ENCODE measurements at regions not wholly inside any gene's neighbourhood (a gene's known extent, or its start where the extent isn't known, plus 50 kb on each side); places are given as distances from the start of the nearest gene placed in this dataset.
"Not testable (repeated sequence)": the region's sequence is repeated elsewhere in the genome, so short reads cannot be mapped to it uniquely, and the experiment has no call there.

GRCh38 chr13:20311596-20311995 is 79.5 kb upstream of the GJB6 start:
- no peak for DNase-seq (ENCODE audit: low spot score)

- no peak for DNase-seq (ENCODE audit: low spot score)
Observed at GRCh38 chr13:20311022-20311421, 78.9 kb upstream of the GJB6 start.

- DNase-seq (ENCODE audit: low spot score): no peak
Observed at GRCh38 chr13:20306039-20306438, 73.9 kb upstream of the GJB6 start.

DNA sequence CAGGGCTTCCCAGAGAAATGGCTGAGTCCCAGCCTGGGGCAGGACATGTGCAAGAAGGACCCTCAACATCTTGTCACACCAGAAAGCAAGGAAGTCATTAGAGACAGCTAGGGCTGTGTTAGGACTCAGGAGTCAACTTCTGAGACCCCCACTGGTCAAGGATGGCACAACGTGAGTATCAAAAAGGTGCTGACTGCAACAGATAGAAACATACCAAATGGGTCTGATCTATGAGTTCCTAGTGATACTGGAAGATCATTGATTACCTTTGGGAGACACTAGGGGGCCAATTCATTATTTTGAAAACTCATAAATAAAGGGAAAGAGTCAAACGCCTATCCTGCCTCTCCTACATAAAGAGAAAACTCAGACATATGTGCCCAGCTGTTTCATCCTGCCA is 73.5 kb upstream of the GJB6 start:
- no peak for DNase-seq (ENCODE audit: low spot score)

DNA sequence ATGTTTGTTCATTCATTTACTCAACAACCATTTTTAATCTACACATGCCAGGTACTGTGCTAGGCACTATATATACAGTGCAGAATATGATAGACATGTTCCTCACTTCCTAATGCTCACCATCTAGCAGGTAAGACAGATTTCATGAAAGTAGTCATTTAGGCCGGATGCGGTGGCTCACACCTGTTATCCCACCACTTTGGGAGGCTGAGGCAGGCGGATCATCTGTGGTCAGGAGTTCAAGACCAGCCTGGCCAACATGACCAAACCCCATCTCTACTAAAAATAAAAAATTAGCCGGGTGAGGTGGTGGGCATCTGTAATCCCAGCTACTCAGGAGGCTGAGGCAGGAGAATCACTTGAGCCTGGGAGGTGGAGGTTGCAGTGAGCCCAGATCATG is 71.9 kb upstream of the GJB6 start:
- DNase-seq (ENCODE audit: low spot score): not testable (repeated sequence)

DNA sequence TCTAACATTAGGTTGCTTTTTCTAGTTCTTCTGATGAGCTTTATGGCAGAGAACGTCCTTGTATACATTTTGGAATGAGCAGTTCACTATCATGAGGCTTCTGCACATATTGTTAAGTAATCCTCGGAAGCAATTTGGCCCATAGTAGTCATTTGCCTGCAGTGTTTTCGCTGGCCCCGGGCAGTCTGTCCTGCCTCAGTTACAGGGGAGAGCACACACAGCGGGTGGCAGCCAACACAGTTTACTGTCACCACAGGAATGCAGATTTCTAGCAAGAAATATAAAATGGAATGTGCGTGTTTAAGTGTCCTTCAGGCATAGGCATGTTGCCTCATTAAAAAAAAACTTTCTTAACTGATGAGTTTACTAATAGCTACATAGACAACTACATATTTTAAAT is 71.5 kb upstream of the GJB6 start:
- peak; percentile 49 for DNase-seq (ENCODE audit: low spot score)

GRCh38 chr13:20301403-20302071 is 69.4 kb upstream of the GJB6 start:
- no peak for DNase-seq (ENCODE audit: low spot score)

- DNase-seq (ENCODE audit: low spot score): no peak
Observed at GRCh38 chr13:20301015-20301402, 68.9 kb upstream of the GJB6 start.

- DNase-seq (ENCODE audit: low spot score): no peak
Observed at GRCh38 chr13:20297181-20297580, 65.1 kb upstream of the GJB6 start.

GRCh38 chr13:20295956-20296355 is 63.8 kb upstream of the GJB6 start:
- no peak for DNase-seq (ENCODE audit: low spot score)

DNA sequence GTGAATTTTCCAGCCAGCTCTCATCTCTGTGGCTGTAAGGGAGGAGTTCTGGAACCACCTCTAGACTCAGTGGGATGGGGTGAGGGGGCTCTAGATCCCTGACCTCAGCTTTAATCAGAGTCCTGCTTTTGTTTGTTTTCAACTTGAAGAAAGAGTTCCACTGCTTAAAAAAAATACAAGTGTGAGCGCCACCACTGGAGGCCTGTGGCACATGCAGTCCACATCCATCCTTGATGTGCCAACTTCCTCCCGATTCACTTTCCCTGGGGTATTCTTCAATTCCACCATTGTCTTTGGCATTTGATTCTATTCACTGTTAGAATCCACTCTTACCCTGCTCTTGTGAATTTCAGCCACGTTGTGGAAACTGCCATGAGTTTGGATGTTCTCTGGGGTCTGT is 62.4 kb upstream of the GJB6 start:
- DNase-seq (ENCODE audit: low spot score): no peak

DNA sequence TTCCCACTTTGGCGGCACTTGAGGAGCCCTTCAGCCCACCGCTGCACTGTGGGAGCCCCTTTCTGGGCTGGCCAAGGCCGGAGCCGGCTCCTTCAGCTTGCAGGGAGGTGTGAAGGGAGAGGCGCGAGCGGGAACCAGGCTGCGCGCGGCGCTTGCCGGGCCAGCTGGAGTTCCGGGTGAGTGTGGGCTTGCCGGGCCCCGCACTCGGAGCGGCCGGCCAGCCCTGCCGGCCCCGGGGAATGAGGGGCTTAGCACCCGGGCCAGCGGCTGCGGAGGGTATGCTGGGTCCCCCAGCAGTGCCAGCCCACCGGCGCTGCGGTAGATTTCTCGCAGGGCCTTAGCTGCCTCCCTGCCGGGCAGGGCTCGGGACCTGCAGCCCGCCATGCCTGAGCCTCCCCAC is 60.2 kb upstream of the GJB6 start:
- DNase-seq (ENCODE audit: low spot score): not testable (repeated sequence)

- DNase-seq (ENCODE audit: low spot score): no peak
Observed at GRCh38 chr13:20291675-20292074, 59.6 kb upstream of the GJB6 start.

DNA sequence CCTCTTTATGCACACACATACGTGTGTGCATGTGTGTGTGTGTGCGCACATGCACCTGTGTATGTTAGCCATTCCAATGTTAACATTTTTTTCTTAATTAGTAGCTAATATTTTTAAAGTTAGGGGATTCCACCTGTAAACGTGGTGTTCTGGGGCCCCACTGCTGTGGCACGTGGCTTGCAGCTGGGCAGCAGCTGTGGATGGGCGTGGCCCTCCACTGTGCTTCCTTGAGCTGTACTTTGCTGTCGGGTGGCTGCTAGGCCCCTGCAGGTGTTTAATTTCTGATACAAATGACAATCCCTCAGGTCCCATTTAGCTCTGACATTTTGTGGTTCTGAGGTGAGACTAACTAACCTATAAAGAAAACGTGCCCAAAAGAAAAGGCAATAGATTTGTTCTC is 58.9 kb upstream of the GJB6 start:
- no peak for DNase-seq (ENCODE audit: low spot score)

DNA sequence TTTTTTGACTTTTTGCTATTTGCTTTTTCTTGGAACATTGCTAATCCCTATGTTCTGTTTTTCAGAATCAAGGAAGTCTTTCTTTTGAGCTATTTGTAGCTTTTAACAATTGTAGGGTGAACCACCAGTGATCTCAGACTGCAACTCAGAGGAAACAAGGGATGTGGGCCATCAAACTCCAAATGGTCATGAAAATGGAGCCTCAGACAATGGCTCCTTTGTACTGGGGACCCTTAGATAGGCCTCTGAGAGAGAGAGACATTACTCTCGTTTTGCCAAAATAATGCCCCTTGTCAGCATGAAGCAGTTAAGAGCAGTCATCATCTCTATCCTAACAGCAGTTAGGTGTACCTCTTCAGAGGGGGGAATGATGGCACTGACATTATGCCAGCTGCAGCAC is 56.4 kb upstream of the GJB6 start:
- DNase-seq (ENCODE audit: low spot score): no peak

DNA sequence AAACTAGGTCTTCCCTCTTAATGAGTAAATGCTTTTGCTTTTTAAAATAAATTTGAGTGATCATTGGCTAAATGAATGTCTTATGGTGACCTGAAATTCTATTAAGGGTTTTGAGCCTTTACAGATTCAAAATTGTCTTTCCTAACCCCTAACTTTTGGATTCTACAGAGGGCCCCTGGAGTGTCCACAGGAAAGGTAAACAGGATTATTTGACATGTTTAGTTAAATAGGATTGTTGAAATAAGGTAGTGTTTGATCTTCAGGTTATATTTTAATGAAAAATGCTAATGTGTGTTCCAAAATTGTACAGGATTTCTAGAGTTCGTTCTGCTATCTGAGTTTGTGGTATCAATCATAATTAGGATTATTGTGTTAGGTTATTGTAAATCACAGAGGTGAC is 55.9 kb upstream of the GJB6 start:
- no peak for DNase-seq (ENCODE audit: low spot score)

DNA sequence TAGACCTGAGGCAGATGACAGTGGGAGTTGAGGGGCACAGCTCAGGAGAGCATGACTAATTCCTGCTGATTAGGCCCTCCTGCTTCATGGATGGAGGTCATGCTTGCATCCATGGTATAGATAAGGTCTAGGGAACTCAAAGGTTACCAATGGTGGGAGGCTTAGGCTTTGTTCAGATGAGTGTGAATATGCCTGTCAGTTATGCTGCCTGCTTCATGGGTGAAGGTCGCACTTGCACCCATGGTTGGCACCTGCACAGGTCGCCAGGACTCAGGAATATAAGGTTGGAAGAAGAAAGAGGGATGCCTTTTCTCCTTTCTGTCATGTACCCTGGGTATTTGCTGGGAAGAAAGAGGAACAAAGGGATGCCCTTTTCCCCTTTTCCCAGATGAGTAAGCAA is 53.4 kb upstream of the GJB6 start:
- DNase-seq (ENCODE audit: low spot score): no peak
